ENCODE measurements at regions not wholly inside any gene's neighbourhood (a gene's known extent, or its start where the extent isn't known, plus 50 kb on each side); places are given as distances from the start of the nearest gene placed in this dataset.

- Histone ChIP-seq H3K27me3 (ENCODE audit: low read length) (no peaks in the 10 kb centered on the region), H3K9me3 (ENCODE audit: insufficient read depth, low read length) (no peaks in the 10 kb centered on the region), H3K36me3 (ENCODE audit: low read length) (no peaks in the 10 kb centered on the region), H3F3A (ENCODE audit: insufficient read depth) (no peaks in the 10 kb centered on the region), H3K4me2 (ENCODE audit: low read depth, low read length, poor library complexity, severe bottlenecking) (no peak overlapping the region), H3K27ac (ENCODE audit: low read depth, low read length) (no peak overlapping the region), H2AFZ (ENCODE audit: low read depth, low read length, severe bottlenecking) (no peak overlapping the region), H3K79me2 (ENCODE audit: insufficient read depth, low read length) (no peaks in the 10 kb centered on the region), H3K9ac (ENCODE audit: low read length) (no peak overlapping the region), H4K20me1 (ENCODE audit: low read depth, low read length) (no peaks in the 10 kb centered on the region), H3K4me3 (ENCODE audit: insufficient read depth, low read length, poor library complexity, severe bottlenecking) (no peak overlapping the region), H3K9me2 (replicated peaks; ENCODE audit: insufficient read depth, low read length) (no peaks in the 10 kb centered on the region; the same call in 1 of the 2 replicates)
- TF ChIP-seq EZH2phosphoT487 (conservative IDR thresholded peaks at IDR 0.05; ENCODE audit: low read length) (no peak), CTCF (IDR thresholded peaks at IDR 0.05; ENCODE audit: insufficient read depth, low read length, poor library complexity, severe bottlenecking) (no peak)
These were observed 383.0 kb upstream of the ID4 start for GRCh38 chr6:19454001-19454720.

GRCh38 chr6:19454721-19455392 lies 382.3 kb upstream of the ID4 start:
- Histone ChIP-seq H3F3A (ENCODE audit: insufficient read depth) (no peaks in the 10 kb centered on the region), H2AFZ (ENCODE audit: low read depth, low read length, severe bottlenecking) (no peak overlapping the region), H3K27me3 (ENCODE audit: low read length) (no peaks in the 10 kb centered on the region), H3K4me3 (ENCODE audit: insufficient read depth, low read length, poor library complexity, severe bottlenecking) (no peak overlapping the region), H3K27ac (ENCODE audit: low read depth, low read length) (no peak overlapping the region), H3K36me3 (ENCODE audit: low read length) (no peaks in the 10 kb centered on the region), H3K4me2 (ENCODE audit: low read depth, low read length, poor library complexity, severe bottlenecking) (no peak overlapping the region), H3K9ac (ENCODE audit: low read length) (no peak overlapping the region), H3K9me2 (replicated peaks; ENCODE audit: insufficient read depth, low read length) (no peaks in the 10 kb centered on the region; the same call in 1 of the 2 replicates), H3K9me3 (ENCODE audit: insufficient read depth, low read length) (no peaks in the 10 kb centered on the region), H4K20me1 (ENCODE audit: low read depth, low read length) (no peaks in the 10 kb centered on the region), H3K79me2 (ENCODE audit: insufficient read depth, low read length) (no peaks in the 10 kb centered on the region)
- TF ChIP-seq CTCF (IDR thresholded peaks at IDR 0.05; ENCODE audit: insufficient read depth, low read length, poor library complexity, severe bottlenecking): no peak
- TF ChIP-seq EZH2phosphoT487 (conservative IDR thresholded peaks at IDR 0.05; ENCODE audit: low read length): no peak

GRCh38 chr6:19463250-19463649 lies 373.9 kb upstream of the ID4 start:
- Histone ChIP-seq H3K79me2 (ENCODE audit: insufficient read depth, low read length) (no peaks in the 10 kb centered on the region), H3K36me3 (ENCODE audit: low read length) (no peaks in the 10 kb centered on the region), H3K27ac (ENCODE audit: low read depth, low read length) (no peak overlapping the region), H3K27me3 (ENCODE audit: low read length) (no peaks in the 10 kb centered on the region), H4K20me1 (ENCODE audit: low read depth, low read length) (no peaks in the 10 kb centered on the region), H3K4me2 (ENCODE audit: low read depth, low read length, poor library complexity, severe bottlenecking) (no peak overlapping the region), H3K9me2 (replicated peaks; ENCODE audit: insufficient read depth, low read length) (no peaks in the 10 kb centered on the region), H3F3A (ENCODE audit: insufficient read depth) (no peaks in the 10 kb centered on the region), H2AFZ (ENCODE audit: low read depth, low read length, severe bottlenecking) (no peak overlapping the region), H3K9ac (ENCODE audit: low read length) (no peak overlapping the region), H3K9me3 (ENCODE audit: insufficient read depth, low read length) (no peaks in the 10 kb centered on the region), H3K4me3 (ENCODE audit: insufficient read depth, low read length, poor library complexity, severe bottlenecking) (no peak overlapping the region)
- no peak for TF ChIP-seq CTCF (IDR thresholded peaks at IDR 0.05; ENCODE audit: insufficient read depth, low read length, poor library complexity, severe bottlenecking)
- TF ChIP-seq EZH2phosphoT487 (conservative IDR thresholded peaks at IDR 0.05; ENCODE audit: low read length): no peak
